GM19193 (cell line): ENCODE measurements at regions not wholly inside any gene's neighbourhood (a gene's known extent, or its start where the extent isn't known, plus 50 kb on each side); places are given as distances from the start of the nearest gene placed in this dataset.

Experiments used
- POLR2A ChIP-seq: IDR thresholded peaks from 4 replicates; pipeline ENCODE4 v1.6.1; 2011; ENCODE audit not compliant: insufficient read depth, insufficient read length; ENCODE audit errors: extremely low read depth

DNA sequence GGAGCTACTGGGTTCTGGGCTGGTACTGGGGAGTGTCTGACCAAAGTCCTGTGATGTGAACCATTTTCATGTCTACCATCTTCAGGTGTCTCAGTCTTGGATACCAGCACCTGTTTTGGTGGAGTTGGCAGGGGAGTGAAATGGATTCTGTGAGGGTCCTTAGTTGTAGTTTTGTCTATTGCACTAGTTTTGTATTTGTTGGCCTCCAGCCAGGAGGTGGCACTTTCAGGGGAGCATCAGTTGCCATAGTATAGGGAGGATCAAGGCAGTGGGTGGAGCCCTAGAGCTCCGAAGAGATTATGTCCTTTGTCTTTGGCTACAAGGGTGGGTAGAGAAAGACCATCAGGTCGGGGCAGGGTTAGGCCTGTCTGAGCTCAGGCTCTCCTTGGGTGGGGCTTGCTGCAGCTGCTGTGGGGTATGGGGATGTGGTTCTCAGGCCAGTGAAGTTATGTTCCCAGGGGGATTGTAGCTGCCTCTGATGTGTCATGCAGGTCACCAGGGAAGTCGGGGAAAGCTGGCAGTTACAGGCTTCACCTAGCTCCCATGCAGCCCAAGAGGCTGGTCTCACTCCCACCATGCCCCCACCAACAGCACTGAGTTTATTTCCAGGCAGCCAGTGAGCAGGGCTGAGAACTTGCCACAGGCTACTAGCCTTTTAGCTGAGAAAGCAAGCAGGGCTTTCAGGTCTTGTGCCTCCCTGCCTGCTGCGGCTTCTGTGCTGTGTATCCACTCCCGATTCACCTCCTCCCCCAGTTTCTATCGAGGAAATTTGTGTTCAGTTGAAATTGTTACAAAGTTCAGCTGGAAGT is 153.1 kb downstream of the ZNF365 start:
- TF ChIP-seq POLR2A, result no peak

GRCh38 chr10:62528441-62528840 is 154.3 kb downstream of the ZNF365 start:
- no peak for TF ChIP-seq POLR2A

DNA sequence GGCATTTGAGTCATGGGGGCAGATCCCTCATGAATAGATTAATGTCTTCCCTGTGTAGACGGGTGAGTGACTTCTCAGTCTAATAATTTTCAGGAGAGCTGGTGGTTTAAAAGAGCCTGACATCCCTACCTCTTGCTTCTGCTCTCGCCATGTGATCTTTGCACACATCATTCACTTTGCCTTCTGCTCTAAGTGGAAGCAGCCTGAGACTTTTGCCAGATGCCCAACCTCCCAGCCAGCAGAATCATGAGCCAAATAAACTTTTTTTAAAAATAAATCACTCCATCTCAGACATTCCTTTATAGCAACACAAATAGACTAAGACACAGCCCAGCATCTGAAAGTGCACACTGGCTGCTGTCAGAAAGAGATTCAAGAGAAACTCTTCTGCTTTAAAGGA is 155.2 kb downstream of the ZNF365 start:
- no peak for TF ChIP-seq POLR2A

- no peak for TF ChIP-seq POLR2A
Observed at GRCh38 chr10:62534031-62534430, 159.9 kb downstream of the ZNF365 start.

DNA sequence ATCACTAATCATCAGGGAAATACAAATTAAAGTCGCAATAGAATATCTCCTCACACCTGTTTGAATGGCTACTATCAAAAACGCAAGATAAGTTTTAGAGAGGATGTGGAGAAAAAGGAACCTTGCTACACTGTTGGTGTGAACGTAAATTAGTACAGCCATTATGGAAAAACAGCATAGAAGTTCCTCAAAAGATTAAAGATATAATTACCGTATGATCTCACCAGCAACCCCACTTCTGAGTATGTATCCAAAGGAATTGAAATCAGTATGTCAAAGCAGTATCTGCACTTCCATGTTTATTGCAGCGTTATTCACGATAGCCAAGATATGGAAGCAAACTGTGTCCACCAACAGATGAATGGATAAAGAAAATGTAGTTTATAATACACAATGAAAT is 164.4 kb downstream of the ZNF365 start:
- TF ChIP-seq POLR2A, result no peak

GRCh38 chr10:62540389-62540788 is 166.2 kb downstream of the ZNF365 start:
- no peak for TF ChIP-seq POLR2A

DNA sequence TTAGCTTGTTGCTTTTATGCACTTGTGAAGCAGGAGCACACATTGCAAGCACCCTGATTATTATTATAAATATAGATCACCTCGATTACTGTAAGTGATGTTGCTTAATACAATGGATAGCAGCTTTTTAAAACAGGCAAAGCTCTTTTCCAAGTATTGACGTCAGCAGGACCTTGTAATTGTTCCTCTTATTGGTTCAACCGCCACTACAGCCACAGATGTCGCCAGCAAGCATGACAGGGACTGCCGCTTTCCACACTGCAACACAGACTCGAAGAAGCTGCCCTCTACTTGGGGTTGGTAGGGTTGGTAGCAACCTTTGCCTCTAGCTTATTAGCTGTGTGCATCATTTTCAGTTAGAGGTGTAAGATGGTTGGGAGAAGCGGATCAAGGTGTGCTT is 167.6 kb downstream of the ZNF365 start:
- no peak for TF ChIP-seq POLR2A

- TF ChIP-seq POLR2A, result no peak
Observed at GRCh38 chr10:62543571-62544355, 169.6 kb downstream of the ZNF365 start.

DNA sequence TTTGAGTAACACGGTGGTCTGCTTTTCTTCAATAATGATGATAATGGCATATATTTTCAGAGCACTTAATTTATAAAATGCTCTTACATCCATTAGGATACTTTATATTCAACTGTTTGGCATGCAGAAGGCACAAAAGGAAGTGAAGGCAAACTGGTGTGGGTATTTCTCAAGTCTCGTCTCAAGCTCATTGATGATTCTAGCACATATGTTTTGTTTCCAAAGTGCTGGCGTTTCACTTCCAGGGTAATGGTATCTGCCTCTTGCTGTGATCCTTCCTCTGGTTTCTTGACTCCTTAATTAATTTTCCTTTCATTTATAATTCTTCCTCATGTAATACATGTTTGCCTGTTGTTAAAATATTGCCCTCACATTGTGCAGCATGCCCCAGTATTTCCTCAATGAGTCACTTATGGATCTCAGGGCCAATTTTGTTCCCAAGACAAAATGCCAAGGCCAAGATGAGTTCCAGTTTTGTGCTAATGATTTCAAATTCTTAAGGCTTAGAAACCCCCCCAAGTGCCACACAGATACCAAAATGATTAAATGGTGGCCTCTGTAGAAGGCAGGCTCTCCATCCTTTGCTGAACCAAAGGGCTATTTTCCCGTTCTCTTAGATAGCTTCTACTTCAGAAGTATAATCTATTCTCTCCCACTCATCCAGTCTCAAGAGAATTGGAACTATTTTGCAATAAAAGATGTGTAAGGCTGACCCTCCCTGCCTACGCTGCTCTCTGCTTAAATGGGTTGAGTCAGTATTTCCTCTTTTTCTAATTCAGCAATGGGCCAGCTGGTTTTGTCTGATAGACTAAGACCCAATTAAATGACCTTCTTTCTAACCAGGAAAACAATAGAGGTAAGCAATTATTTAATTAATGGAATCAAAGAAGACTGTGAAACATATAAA is 171.2 kb downstream of the ZNF365 start:
- TF ChIP-seq POLR2A, result no peak

GRCh38 chr10:62548686-62549085 is 174.5 kb downstream of the ZNF365 start:
- no peak for TF ChIP-seq POLR2A

DNA sequence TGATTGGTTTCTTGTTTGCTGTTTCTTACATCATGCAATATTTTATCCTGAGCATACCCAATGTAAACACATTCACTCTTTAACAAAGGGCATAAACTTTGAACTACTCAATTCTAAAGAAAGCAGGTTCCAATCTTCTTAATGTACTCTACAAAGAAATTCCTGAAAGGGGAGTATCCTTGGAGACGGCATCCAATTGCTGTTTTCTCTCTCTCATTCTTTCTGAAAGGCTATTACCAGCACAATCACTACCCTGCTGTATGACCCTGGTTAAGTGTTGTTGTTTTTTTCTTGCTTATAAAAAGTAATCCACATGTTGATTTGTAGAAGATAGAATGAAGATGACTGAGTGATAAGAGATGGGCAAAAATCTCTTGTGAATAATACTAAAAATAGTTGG is 176.0 kb downstream of the ZNF365 start:
- TF ChIP-seq POLR2A, result no peak

- TF ChIP-seq POLR2A, result no peak
Observed at GRCh38 chr10:62554632-62555199, 180.5 kb downstream of the ZNF365 start.

GRCh38 chr10:62559481-62560200 is 185.5 kb downstream of the ZNF365 start:
- TF ChIP-seq POLR2A, result no peak

- TF ChIP-seq POLR2A, result no peak
Observed at GRCh38 chr10:62560201-62560819, 186.1 kb downstream of the ZNF365 start.
